Pancreas (tissue), 10 donors: ENCODE measurements at regions not wholly inside any gene's neighbourhood (a gene's known extent, or its start where the extent isn't known, plus 50 kb on each side); places are given as distances from the start of the nearest gene placed in this dataset.

Experiments
- ATAC-seq, 4 donors: fragments of 200-7000 bp; cut with Tn5 transposase; one replicate each; pipeline versions ENCODE4 v1.8.0 to v1.9.1; 2020; ENCODE audit warnings: mild to moderate bottlenecking in 4 of 4, moderate library complexity in 4 of 4
- DNase-seq, 6 donors: peaks; one replicate each; pipeline ENCODE4 v3.0.0-alpha.2; 2020
- FAIRE-seq: peaks from 2 replicates; lab custom pipeline; 2012; peaks lifted over from hg19 to GRCh38; lab: Jason Lieb, UNC
- H3K27ac ChIP-seq, 4 donors: fragments of 200-600 bp; sonication (generic); 1 replicate in 3 of 4; 2 replicates in 1 of 4; pipeline versions ENCODE4 v1.5.0 to v1.8.0; 2020
- H3K27me3 ChIP-seq, 4 donors: fragments of 200-600 bp; one replicate each; pipeline ENCODE4 v1.8.0; 2021
- H3K36me3 ChIP-seq, 3 donors: fragments of 200-600 bp; sonication (generic) in 1 of 3; one replicate each; pipeline versions ENCODE4 v1.5.0 to v1.8.0; 2020 to 2021
- H3K4me1 ChIP-seq, 3 donors: fragments of 200-600 bp; one replicate each; pipeline ENCODE4 v1.8.0; 2021
- H3K4me3 ChIP-seq, 4 donors: fragments of 200-600 bp; sonication (generic) in 2 of 4; one replicate each; pipeline versions ENCODE4 v1.5.0 to v1.8.0; 2020 to 2021
- H3K9me3 ChIP-seq, 4 donors: fragments of 200-600 bp; one replicate each; pipeline ENCODE4 v1.8.0; 2021
- CTCF ChIP-seq, 4 donors: fragments of 200-600 bp; sonication (generic) in 3 of 4; IDR thresholded peaks; one replicate each; pipeline versions ENCODE4 v1.5.0 to v1.8.0; 2021; ENCODE audit warnings: antibody characterized with exemption in 4 of 4
- WGBS, 2 donors: extraction: QIAGEN DNeasy Blood & Tissue Kit; methylation state at CpG; one replicate each; pipeline ENCODE4 v1.1.7; 2013; 5-methylcytosine and 5-hydroxymethylcytosine counted together
- intact Hi-C, 3 donors: fragments of 100-400 bp; cut with DNase I; formaldehyde crosslinking; loops; one replicate each; pipeline versions ENCODE4 v1.11.1 to v1.14.2; 2022
- donor health status: healthy with polysubstance abuse.
- donor health status: DM: no; HTN: no; CAD: no; lungs with moderate emphysema.
- donor health status: DM: no; HTN: no; CAD: no.
- donor health status: control.
- donor health status: control.
- donor health status: Bipolar disorder and iron deficiency.
- donor health status: DM: yes; HTN: yes; CAD: no.
- donor health status: DM: no; HTN: no; CAD: no.
- donor health status: DM: no; HTN: no; CAD: no.
- donor health status: DM: yes; HTN: yes; CAD: no.

DNA sequence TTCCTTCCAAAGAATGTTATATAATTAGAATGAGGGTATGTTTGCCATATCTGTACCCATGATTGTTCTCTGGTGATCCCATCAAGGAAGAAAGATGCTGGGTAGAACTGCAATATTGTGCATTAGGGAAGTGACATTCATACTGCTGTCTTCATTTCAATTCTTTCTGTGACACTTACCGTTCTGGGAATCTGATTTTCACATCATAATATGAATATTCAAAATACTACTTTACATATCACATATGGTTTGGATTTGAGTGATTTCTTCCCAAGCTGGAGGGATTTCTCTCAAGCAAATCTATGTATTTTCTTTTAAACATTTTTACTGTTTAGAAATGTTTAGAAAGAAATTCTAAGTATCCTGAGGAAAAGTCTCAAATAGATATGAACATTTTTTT, 168.4 kb upstream of the DDX18 start:
- ATAC-seq = no peak
- 69 to 74% methylated on average over 1 of the region's 1 CpG for whole genome bisulfite sequencing, 2 donors
- FAIRE-seq = no peak
- Histone ChIP-seq H3K27ac (no peak overlapping the region), H3K36me3 (no peaks in the 10 kb centered on the region), H3K27me3 (no peaks in the 10 kb centered on the region), H3K9me3 (no peaks in the 10 kb centered on the region), H3K4me3 (no peak overlapping the region), H3K4me1 (no peaks in the 10 kb centered on the region)
- intact Hi-C loops = no loop called here
- DNase-seq = no peak
- no peak for TF ChIP-seq CTCF (IDR thresholded peaks at IDR 0.05)

DNA sequence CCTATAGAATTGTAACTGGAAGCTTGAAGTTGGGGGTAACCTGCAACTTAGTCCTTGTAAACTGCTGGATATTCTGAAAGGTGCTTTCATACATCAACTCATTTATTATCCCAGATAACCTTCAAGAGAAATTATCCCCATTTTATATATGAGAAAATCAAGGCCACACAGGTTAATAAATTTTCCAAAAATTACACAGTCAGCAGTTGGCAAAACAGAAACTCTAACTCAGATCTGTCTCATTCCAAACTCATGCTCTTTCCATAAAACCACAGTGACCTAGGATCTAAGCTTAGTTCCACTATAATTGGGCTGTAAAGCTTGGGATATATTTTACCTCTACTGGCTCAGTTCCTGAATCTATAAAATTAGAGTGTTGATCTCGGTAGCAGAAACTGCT, 167.6 kb upstream of the DDX18 start:
- FAIRE-seq (no peak), ATAC-seq (no peak), DNase-seq (no peak)
- WGBS, 2 donors = 25 to 58% methylated on average over 1 of the region's 1 CpG
- Histone ChIP-seq H3K9me3 (no peaks in the 10 kb centered on the region), H3K27me3 (no peaks in the 10 kb centered on the region), H3K36me3 (no peaks in the 10 kb centered on the region), H3K4me1 (no peaks in the 10 kb centered on the region), H3K27ac (no peak overlapping the region), H3K4me3 (no peak overlapping the region)
- no peak for TF ChIP-seq CTCF (IDR thresholded peaks at IDR 0.05)
- intact Hi-C loops = no loop called here

DNA sequence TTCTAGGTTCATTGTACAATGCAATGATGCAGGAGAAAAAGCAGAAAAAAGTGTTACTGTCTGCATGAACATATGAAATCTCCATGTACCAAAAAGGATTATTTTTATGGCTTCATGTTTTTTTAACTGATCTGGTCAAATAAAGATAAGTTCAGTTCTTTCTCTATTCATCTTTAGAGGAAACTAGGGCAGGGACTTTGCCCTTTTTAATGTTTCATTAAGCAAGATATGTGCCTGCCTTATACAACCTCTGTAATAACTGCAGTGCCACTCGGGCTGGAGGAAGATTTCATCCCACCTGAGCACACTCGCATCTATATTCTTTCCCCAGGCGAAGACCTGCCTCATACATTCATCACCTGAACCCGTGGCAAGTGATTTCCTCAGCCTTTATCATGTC, 157.9 kb upstream of the DDX18 start:
- intact Hi-C loops = no loop called here
- H3K27ac ChIP-seq = no peak overlapping the region
- no peak for FAIRE-seq
- H3K9me3 ChIP-seq = no peaks in the 10 kb centered on the region
- ATAC-seq = no peak
- no peak overlapping the region for H3K4me3 ChIP-seq
- no peak for DNase-seq
- H3K27me3 ChIP-seq = no peaks in the 10 kb centered on the region
- H3K36me3 ChIP-seq = no peaks in the 10 kb centered on the region
- WGBS, 2 donors = 15 to 20% methylated on average over 4 of the region's 4 CpGs
- H3K4me1 ChIP-seq = no peaks in the 10 kb centered on the region
- TF ChIP-seq CTCF (IDR thresholded peaks at IDR 0.05) = no peak

- Histone ChIP-seq H3K27me3 (no peaks in the 10 kb centered on the region), H3K36me3 (no peaks in the 10 kb centered on the region), H3K4me1 (no peaks in the 10 kb centered on the region), H3K27ac (no peak overlapping the region), H3K4me3 (no peak overlapping the region), H3K9me3 (no peaks in the 10 kb centered on the region)
- 54% methylated on average over 5 of the region's 5 CpGs for WGBS, 2 donors
- ATAC-seq (no peak), DNase-seq (no peak), FAIRE-seq (no peak)
- intact Hi-C loops = no loop called here
- TF ChIP-seq CTCF (IDR thresholded peaks at IDR 0.05) = no peak
Observed at GRCh38 chr2:117661619-117662018, 152.9 kb upstream of the DDX18 start.

DNA sequence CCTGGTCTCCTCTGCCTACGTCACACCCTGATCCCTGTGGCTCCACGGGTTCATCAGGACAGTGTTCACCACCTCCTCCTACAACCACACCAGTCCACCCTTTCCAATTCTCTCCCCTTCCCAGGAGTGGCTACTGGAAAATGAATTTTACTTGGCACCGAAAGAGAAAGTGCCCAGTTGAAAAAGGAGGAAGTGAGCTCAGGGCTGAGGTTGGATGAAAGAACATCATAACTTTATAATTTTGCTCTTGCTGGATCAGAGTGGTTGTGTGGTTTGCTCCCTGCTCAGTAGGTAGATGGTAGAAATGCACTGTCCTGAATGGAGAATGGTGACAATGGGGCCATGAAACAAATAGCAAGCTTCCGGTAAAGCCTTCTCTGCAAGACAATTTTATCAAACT, 140.3 kb upstream of the DDX18 start:
- WGBS, 2 donors = 68 to 77% methylated on average over 4 of the region's 4 CpGs
- ATAC-seq = no peak
- Histone ChIP-seq H3K27ac (no peak overlapping the region), H3K36me3 (no peaks in the 10 kb centered on the region), H3K9me3 (no peaks in the 10 kb centered on the region), H3K4me1 (no peaks in the 10 kb centered on the region), H3K4me3 (no peak overlapping the region), H3K27me3 (no peaks in the 10 kb centered on the region)
- FAIRE-seq = no peak
- TF ChIP-seq CTCF (IDR thresholded peaks at IDR 0.05) = no peak
- intact Hi-C loops = no loop called here
- DNase-seq = no peak
